IMR-90 (cell line): ENCODE measurements at regions not wholly inside any gene's neighbourhood (a gene's known extent, or its start where the extent isn't known, plus 50 kb on each side); places are given as distances from the start of the nearest gene placed in this dataset.

Experiments used
- CHD1 ChIP-seq: IDR thresholded peaks from 2 replicates; pipeline ENCODE4 v1.6.1; 2012; ENCODE audit warnings: low read depth, low read length, improper control_type of control experiment
- FOS ChIP-seq: fragments of 150-350 bp; IDR thresholded peaks from 2 replicates; pipeline ENCODE4 v1.6.1; 2016; ENCODE audit warnings: low read depth, low read length
- MAFK ChIP-seq: IDR thresholded peaks from 2 replicates; pipeline ENCODE4 v1.6.1; 2012; ENCODE audit warnings: low read depth, low read length, improper control_type of control experiment
- POLR2A ChIP-seq: IDR thresholded peaks from 2 replicates; pipeline ENCODE4 v1.6.1; 2012; ENCODE audit warnings: mild to moderate bottlenecking, low read depth, low read length
- RAD21 ChIP-seq: IDR thresholded peaks from 2 replicates; pipeline ENCODE4 v1.6.1; 2012; ENCODE audit warnings: low read length, improper control_type of control experiment
- RFX5 ChIP-seq: IDR thresholded peaks from 2 replicates; pipeline ENCODE4 v1.8.0; 2012; ENCODE audit warnings: low read depth, mild to moderate bottlenecking, low read length, moderate library complexity
- USF2 ChIP-seq: fragments of 150-350 bp; IDR thresholded peaks from 2 replicates; pipeline ENCODE4 v1.6.1; 2017; ENCODE audit warnings: mild to moderate bottlenecking, antibody characterized with exemption, low read length, low read depth
- TF ChIP-seq, protein P1 (sequence below): conservative IDR thresholded peaks from 2 replicates; pipeline ENCODE4 v1.5.1; 2012; ENCODE audit warnings: mild to moderate bottlenecking, low read depth, low read length, improper control_type of control experiment

- TF ChIP-seq MAFK (no peak), POLR2A (no peak), RFX5 (no peak), CHD1 (no peak), USF2 (no peak), FOS (no peak), RAD21 (no peak)
- TF ChIP-seq, protein P1, sequence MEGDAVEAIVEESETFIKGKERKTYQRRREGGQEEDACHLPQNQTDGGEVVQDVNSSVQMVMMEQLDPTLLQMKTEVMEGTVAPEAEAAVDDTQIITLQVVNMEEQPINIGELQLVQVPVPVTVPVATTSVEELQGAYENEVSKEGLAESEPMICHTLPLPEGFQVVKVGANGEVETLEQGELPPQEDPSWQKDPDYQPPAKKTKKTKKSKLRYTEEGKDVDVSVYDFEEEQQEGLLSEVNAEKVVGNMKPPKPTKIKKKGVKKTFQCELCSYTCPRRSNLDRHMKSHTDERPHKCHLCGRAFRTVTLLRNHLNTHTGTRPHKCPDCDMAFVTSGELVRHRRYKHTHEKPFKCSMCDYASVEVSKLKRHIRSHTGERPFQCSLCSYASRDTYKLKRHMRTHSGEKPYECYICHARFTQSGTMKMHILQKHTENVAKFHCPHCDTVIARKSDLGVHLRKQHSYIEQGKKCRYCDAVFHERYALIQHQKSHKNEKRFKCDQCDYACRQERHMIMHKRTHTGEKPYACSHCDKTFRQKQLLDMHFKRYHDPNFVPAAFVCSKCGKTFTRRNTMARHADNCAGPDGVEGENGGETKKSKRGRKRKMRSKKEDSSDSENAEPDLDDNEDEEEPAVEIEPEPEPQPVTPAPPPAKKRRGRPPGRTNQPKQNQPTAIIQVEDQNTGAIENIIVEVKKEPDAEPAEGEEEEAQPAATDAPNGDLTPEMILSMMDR = no peak
Measured at GRCh38 chrX:20637351-20637750, 370.6 kb upstream of the RPS6KA3 start.
